ENCODE measurements at regions not wholly inside any gene's neighbourhood (a gene's known extent, or its start where the extent isn't known, plus 50 kb on each side); places are given as distances from the start of the nearest gene placed in this dataset.
"Not testable (repeated sequence)": the region's sequence is repeated elsewhere in the genome, so short reads cannot be mapped to it uniquely, and the experiment has no call there.

DNA sequence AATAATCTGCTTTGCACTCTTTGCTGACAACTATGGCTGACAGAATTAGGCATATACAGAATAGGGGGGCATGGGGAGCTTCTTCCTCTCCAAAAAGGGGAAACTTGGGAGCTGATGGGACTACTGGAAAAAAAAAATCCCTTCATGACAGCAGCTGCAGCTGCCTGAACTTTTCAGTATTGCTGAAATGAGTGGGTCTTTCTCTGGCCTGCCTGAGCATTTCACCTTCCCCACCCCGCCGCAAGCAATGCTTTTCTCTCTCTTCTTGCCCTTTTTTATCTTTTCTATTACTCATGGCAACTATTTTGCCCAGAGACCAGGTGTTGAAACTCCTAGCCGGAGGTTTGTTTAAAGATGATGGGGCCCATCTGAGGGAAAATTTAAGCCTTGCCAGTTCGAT, 244.9 kb downstream of the SEMA3D start:
- DNase-seq (ENCODE audit: low read depth), result no peak

DNA sequence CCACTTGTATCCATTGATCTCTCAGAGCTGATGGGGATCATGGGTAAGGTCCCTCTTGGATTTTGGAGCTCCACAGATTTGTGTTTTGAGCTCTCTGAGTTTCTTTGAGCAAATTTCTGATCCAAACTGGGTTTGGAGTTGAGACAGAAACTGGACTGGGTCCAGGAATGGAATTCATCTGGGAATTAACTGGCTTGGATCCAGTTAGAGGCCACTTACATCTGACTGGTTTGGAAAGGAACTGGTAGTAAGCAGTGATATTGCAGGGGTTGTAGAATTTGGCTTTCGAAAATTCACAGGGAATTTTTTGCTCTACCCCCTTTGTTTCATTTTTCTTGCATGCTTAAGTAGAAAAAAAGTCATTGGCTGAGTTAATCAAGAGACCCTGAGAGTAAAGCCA, 245.6 kb downstream of the SEMA3D start:
- no peak for DNase-seq (ENCODE audit: low read depth)

DNA sequence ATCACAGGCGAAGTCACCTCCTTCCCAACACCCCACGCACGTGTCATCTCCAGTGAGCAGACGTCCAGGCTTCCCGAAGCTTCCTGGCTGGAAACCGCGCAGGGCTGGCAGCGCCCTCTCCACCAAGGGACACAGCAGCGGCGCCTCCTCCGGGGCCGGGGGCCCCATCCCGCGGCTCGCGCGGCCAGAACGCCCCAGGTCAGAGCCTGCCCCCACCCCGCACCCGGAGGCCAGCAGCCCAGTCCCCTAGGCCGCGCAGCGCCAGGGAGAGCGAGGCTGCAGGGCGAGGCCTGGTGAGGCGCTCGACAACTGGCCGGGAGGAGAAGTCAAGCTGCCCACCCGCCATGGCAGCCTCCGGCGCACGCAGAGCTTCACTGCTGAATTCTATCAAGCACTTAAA, 247.0 kb downstream of the SEMA3D start:
- no peak for DNase-seq (ENCODE audit: low read depth)

DNA sequence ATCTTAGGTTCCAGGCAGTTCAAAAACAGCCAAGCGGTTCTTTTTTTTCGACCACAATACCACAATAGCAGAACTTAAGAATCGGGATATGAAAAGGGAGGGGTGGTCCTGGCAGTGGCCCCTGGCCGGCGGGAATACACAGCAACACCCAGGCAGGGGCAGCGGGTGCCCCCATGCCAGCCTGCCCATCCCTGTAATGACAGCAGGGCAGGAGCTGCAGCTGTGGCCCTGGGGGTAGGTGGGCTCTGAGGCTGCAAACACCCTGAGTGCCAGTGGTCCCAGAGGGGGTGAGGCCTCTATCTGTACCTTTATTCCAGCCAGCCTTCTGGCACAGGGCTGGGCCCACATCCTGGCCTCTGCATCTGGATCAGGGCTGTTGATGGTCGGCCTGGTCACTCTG, 247.4 kb downstream of the SEMA3D start:
- no peak for DNase-seq (ENCODE audit: low read depth)

DNA sequence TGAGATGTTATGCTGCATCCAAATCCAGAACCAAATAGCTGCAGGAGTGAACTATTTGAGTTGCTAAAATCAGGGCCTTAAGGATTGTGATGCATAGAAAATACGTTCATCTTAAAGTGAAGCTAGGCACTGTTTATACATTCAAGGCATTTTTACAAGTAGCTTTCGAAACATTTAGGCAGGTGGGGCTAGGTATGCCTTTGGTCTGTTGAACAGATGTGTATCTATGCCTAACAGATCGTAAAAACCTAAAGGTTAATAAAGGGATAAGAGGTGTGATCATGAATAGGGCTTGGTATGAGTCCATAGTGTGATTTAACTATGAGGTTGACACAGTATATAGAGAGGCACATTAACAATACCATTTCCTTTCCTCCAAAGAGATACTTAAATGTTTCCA, 262.5 kb downstream of the SEMA3D start:
- no peak for DNase-seq (ENCODE audit: low read depth)

DNA sequence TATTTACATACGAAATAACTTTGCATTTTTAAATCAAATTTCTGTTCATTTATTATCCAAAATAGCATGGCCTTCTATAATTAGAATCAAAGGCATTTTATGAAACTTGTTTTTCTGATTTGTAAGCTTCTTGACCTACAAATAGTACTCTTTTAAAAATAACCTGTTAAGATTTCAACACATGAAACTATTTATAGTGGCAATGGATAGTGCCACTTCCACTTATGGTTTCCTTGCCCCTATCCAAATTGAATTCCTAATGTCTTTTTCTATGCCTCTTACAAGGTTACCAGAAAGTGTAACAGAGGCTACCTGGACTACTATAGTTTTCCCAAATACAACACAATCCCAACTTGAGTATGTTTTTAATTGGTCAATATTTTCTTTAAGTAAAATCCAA, 263.5 kb downstream of the SEMA3D start:
- DNase-seq (ENCODE audit: low read depth), result no peak

DNA sequence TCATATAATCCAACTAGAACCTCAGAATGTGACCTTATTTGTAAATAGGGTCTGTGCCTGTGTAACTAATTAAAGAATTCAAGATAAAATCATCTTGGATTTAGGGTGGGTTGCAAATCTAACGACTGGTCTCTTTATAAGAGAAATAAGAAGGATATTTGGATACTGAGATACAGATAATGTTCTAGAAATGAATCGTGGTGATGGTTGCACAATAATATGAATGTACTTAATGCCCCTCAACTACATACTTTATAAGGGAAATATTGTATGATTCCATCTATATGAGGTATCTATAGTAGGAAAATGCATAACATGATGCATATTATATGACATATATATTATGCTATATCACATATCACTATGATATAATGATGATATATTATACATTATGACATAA, 265.7 kb downstream of the SEMA3D start:
- no peak for DNase-seq (ENCODE audit: low read depth)

DNA sequence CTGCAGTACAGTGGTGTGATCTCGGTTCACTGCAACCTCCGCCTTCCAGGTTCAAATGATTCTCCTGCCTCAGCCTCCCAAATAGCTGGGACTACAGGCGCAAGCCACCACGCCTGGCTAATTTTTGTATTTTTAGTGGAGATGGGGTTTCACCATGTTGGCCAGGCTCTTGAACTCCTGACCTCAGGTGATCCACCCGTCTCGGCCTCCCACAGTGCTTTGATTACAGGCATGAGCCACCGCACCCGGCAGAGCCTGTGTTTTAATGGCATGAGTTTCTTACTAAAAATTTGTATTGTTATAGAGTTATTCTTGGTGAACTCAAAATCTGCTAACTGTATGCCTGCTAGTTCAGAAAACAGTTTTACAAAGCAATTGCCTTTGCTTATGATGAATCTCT, 269.9 kb downstream of the SEMA3D start:
- DNase-seq (ENCODE audit: low read depth), result not testable (repeated sequence)

DNA sequence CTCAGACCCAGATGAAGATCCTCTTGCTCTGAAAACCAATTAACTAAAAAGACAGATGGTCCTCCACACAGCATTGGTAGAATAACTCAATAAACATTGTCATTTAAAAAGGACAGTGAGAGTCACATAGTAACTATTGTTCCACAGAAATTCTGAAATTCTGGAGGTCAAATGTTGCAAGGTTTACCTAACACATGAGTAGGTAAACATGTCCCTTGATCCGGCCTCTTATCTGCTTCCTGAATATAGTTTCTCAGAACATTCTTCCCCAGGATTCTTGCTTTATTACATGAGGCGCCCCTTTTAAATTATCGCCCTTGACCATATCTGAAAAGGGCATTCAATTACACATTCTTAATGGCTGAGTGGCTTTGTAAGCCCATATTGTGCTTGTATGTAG, 270.7 kb downstream of the SEMA3D start:
- DNase-seq (ENCODE audit: low read depth), result no peak

DNA sequence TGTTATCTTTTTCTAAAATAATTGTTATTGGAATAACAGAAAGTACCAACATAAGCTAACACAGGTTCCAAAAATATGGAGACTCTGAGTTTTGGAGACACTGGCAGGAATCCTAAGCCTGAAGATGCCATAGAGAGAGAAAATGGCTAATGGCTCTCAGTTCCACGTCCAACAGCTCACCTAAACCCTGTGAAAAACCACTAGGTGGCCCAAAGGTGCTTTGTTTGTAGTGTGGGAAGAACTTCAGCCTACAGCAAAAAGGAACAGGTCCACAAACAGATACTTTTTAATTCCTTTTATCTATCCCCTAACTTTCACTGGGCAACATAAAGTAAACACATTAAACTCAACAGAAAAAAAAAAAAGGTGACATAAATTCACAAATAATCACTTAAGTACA, 272.3 kb downstream of the SEMA3D start:
- no peak for DNase-seq (ENCODE audit: low read depth)

DNA sequence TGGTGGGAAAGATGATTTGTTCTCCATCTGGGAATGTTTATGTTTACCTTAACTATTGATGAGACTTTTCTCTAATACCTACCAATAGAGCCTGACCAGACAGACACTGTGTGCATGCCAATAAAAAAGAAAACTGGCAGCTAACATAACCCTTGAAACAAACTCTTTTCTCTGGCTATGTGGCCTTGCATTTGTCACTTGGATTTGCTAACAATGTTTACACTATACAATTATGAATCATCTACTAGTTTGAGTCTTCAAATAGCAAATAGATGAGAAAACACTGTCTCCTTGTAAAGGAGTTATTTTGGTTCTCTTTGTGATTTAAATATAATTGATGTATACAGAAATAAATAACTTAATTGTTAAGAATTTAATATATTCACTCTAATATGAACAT, 273.1 kb downstream of the SEMA3D start:
- DNase-seq (ENCODE audit: low read depth), result no peak

DNA sequence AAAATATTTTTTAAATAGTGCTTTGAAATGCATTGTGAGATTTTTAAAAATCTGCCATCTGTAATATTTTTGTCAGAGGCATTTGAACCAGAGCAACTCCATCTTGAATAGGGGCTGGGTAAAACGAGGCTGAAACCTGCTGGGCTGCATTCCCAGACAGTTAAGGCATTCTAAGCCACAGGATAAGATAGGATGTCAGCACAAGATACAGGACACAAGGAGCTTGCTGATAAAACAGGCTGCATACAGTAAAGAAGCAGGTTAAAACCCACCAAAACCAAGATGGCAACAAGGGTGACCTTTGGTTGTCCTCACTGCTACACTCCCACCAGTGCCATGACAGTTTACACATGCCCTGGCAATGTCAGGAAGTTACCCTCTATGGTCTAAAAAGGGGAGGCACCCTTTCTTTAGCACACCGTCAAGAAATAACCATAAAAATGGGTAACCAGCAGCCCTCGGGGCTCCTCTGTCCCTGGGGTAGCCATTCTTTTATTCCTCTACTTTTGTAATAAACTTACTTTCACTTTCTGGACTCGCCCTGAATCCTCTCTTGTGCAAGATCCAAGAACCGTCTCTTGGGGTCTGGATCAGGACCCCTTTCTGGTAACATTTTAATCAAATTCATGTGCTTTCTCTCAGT, 273.7 kb downstream of the SEMA3D start:
- DNase-seq (ENCODE audit: low read depth), result no peak

DNA sequence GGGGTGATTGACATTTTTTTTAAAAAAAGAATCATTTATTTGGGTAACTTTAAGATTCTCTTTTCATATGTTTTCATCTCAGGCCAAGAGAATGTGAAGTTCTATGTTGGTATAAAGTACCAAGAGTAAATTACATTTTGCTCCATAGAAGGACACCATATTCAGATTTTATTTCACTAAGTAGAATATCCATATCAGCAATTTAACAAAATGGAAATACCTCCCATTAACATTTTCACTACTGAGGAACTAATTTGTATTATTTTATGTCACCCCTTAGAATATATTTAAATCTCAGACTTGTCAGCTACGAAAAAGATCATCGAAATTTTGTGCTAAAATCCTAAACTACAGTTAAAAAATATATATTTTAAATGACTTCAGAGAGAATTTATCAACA, 274.3 kb downstream of the SEMA3D start:
- DNase-seq (ENCODE audit: low read depth), result no peak

DNA sequence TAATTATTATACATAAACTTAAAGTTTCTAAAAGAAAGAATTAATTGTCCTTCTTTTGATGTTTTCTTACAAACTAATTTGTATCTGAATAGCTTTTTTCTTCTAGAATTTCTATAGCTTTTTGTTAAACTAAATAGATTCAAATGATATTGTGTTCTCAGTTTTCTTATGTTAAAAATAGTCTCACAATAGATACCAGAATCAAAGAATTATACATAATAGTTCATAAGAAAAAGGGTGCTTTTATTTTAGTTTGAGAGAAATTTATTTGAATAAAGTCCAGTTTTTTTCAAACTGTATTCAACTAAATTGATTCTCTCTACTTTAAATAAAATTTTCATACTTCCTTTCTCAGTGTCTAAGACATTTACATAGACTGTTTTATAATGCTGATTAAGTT, 274.8 kb downstream of the SEMA3D start:
- no peak for DNase-seq (ENCODE audit: low read depth)

DNA sequence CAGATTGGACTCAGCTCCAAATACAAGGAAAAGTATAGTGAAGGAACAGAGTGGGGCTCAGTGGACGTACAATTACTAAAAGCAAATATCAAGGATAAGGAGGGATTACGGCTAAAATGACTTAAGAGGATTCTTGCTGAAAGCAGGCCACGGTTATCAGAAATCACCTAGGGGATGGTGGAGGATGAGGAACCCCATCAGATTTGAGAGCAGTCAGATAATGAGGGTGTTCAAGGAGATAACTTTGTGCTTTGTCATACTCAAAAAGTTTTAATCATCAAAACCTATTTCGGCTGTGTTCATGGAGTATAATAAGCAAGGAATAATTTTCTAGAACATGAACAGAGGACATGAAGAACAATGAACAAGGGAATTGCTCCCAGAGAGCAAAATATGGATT, 275.8 kb downstream of the SEMA3D start:
- no peak for DNase-seq (ENCODE audit: low read depth)

DNA sequence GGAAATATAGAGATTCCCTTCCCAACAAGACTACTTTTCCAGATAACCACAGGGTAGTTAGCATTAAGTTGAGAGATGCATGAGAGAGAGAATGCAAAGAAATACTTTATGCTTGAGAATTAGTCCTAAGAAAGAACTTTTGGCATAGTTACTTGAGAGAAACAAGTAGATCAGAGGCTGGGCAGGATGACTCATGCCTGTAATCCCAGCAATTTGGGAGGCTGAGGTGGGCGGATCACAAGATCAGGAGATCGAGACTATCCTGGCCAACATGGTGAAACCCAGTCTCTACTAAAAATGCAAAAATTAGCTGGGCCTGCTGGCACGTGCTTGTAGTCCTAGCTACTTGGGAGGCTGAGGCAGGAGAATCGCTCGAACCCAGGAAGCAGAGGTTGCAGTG, 276.5 kb downstream of the SEMA3D start:
- not testable (repeated sequence) for DNase-seq (ENCODE audit: low read depth)

DNA sequence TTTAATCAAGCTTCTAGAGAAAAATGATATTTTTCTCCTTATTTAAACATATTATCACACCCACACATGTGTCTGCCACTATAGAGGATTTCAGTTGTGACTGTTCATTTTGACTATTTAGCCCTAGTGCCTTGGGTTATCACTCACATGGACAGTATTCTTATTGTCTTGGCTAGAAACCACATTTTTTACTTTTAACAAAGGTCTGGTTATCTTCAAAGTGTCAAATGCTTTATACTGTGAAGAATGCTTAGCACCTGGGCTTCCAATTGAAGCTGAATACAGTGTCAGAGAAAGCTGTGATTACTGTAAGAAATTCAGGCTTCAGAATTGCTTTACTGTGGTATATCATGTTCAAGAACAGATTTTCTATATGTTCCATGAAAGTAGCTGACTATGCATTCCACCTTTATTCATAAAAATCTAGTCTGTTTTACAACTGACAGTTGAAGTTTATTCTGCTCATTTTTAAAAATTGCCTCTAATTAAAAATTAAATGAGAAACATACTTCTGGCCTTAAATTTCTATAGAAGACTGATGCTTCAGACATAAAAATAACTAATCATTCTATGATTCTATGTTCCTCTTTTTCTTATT, 278.6 kb downstream of the SEMA3D start:
- no peak for DNase-seq (ENCODE audit: low read depth)

DNA sequence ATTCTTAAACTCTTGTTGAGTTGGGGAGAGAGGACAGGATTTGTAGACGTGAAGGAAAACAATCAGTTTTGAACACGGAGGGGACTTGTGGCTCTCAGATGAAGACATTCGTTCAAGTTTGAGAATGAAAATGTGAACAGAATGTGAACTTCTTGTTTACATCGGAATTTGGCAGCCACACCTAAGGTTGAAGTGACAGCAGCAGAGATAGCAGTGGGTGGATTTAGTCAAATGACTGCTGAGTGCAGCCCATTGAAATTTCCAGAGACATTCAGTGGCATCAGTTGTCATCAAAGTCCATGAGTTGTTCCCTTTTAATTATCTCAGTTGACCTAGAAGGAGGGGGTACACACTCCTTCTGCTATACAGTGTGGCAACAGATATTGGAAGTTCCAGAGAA, 280.0 kb downstream of the SEMA3D start:
- no peak for DNase-seq (ENCODE audit: low read depth)

DNA sequence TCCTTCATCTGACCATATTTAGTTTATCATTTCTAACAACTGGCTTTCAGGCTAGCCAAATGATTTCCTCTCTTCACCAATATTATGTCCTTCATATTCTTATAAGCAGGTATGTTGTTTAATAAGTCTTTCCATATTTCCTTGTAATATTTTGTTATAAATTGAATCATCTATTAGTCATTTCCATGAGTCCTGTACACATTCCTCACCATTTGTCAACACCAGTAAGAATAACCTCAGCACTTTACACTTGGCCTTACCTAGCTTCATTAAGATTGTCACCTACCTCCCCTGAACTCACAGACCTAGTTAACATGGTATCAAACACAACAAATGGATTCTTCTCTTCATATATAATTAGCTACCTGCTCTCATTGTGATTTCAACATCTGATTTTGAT, 282.3 kb downstream of the SEMA3D start:
- DNase-seq (ENCODE audit: low read depth), result no peak

DNA sequence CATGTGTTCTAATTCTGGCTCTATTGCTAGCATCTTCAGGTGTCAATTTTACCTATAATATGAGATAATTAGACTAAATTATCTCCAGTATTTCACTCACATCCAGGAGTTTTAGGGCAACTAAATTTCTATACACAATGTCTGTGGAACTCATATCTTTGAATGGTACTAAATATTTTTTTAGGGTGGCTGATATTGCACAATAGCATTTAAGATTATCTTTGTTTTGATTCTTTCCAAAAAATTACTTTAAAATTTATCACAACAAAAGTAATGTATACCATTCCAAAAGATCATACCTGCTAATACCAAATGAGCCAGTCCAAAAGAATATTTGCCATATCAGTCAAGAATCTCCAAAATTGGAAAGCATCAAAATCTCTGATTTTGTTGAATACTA, 285.5 kb downstream of the SEMA3D start:
- DNase-seq (ENCODE audit: low read depth), result no peak

DNA sequence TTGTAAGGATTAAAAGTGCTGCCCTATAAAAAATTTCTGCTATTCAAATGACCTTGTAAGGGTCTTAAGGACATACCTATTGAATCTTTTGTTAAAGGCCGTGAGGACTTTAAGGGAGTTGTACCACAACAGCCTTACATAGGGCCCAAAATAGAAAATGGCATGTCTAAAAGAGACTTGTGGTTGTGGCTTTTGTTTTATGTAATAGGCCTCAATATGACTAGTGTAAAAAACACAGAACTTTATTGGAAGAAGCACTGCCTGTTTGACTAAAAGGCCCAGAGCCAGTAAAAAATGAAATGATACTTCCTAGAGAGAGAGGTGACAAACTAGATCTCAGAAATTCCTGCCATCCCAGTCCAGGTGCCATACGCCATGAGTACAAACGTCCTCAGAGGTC, 286.6 kb downstream of the SEMA3D start:
- DNase-seq (ENCODE audit: low read depth), result no peak

DNA sequence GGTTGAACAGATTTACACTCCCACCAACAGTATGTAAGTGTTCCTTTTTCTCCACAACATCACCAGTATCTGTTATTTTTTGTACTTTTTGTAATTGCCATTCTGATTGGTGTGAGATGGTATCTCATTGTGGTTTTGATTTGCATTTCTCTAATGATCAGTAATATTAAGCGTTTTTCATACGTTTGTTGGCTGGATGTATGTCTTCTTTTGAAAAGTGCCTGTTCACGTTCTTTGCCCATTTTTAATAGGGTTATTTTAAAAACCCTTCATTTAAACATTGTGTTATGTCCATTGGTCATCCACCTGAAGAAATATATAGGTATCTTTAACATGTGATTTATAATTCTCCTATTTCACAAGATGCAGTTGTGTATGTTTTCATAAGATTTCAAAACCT, 291.3 kb downstream of the SEMA3D start:
- DNase-seq (ENCODE audit: low read depth), result no peak

DNA sequence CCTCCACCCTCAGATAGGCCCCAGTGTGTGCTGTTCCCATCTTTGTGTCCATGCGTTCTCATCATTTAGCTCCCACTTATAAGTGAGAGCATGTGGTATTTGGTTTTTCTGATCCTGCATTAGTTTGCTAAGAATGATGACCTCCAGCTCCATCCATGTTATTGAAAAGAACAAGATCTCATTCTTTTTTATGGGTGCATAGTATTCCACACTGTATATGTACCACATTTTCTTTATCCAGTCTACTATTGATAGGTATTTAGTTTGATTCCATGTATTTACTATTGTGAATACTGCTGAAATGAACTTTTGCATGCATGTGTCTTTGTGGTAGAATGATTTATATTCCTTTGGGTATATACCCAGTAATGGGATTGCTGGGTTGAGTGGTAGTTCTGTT, 303.3 kb downstream of the SEMA3D start:
- DNase-seq (ENCODE audit: low read depth), result not testable (repeated sequence)

DNA sequence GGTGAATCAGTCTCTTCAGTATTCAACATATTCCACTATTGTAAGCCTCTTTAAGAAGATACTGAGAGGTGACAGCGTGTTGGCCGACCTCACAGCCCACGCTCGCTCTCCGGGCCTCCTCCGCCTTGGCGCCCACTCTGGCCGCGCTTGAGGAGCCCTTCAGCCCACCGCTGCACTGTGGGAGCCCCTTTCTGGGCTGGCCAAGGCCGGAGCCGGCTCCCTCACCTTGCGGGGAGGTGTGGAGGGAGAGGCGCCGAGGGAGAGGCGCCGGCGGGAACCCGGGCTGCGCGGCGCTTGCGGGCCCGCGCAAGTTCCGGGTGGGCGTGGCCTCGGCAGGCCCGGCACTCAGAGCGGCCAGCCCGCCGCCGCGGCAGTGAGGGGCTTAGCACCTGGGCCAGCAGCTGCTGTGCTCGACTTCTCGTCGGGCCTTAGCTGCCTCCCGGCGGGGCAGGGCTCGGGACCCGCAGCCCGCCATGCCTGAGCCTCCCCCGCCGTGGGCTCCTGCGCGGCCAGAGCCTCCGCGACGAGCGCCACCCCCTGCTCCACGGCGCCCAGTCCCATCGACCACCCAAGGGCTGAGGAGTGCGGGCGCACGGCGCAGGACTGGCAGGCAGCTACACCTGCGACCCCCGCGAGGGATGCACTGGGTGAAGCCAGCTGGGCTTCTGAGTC, 306.4 kb downstream of the SEMA3D start:
- DNase-seq (ENCODE audit: low read depth), result not testable (repeated sequence)

All from non-pigmented ciliary epithelial cell (primary cell).